ENCODE measurements at regions not wholly inside any gene's neighbourhood (a gene's known extent, or its start where the extent isn't known, plus 50 kb on each side); places are given as distances from the start of the nearest gene placed in this dataset.

- H3K4me1 ChIP-seq: no peaks in the 10 kb centered on the region
- intact Hi-C loops (cut with DNase I): no loop called here
- H3K36me3 ChIP-seq: no peaks in the 10 kb centered on the region
- no peak overlapping the region for H3K27ac ChIP-seq
- no peaks in the 10 kb centered on the region for H3K27me3 ChIP-seq
- WGBS, 2 donors: 75 to 82% methylated on average over 5 of the region's 5 CpGs
- TF ChIP-seq, protein P1, sequence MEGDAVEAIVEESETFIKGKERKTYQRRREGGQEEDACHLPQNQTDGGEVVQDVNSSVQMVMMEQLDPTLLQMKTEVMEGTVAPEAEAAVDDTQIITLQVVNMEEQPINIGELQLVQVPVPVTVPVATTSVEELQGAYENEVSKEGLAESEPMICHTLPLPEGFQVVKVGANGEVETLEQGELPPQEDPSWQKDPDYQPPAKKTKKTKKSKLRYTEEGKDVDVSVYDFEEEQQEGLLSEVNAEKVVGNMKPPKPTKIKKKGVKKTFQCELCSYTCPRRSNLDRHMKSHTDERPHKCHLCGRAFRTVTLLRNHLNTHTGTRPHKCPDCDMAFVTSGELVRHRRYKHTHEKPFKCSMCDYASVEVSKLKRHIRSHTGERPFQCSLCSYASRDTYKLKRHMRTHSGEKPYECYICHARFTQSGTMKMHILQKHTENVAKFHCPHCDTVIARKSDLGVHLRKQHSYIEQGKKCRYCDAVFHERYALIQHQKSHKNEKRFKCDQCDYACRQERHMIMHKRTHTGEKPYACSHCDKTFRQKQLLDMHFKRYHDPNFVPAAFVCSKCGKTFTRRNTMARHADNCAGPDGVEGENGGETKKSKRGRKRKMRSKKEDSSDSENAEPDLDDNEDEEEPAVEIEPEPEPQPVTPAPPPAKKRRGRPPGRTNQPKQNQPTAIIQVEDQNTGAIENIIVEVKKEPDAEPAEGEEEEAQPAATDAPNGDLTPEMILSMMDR (IDR thresholded peaks at IDR 0.05): no peak
- TF ChIP-seq POLR2A (IDR thresholded peaks at IDR 0.05): no peak
- no peak for DNase-seq
- H3K4me3 ChIP-seq: no peak overlapping the region
- H3K9me3 ChIP-seq: no peaks in the 10 kb centered on the region
Measured at GRCh38 chr4:27128443-27128842, 267.8 kb downstream of the STIM2 start.

- intact Hi-C loops (cut with DNase I): no loop called here
- WGBS, 2 donors: 32 to 44% methylated on average over 7 of the region's 7 CpGs
- peaks cover 0 to 4% (median 0%) of the 10 kb centered on the region in 3 donors for H3K9me3 ChIP-seq
Measured at GRCh38 chr4:27129871-27130366, 269.3 kb downstream of the STIM2 start.

DNA sequence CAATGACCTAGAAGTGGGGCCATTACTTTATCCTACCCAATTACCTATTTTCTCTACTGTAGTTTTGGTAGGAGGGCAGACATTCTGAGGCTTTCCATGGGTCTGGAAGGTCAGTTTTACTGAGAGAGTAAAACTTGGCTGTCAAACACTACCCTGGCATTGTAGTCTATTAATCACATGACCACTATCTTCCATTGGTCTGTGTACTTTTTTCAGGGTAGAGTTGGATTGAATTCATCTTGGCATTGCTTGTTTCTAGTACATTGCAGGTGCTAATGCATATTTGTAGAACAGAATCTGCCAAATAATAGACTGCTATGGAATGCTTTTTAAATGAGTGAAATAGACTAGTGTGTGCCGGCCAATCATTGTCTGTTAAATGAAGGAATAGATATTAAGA, 271.9 kb downstream of the STIM2 start:
- Histone ChIP-seq H3K4me1 (no peaks in the 10 kb centered on the region), H3K9me3 (peaks cover 0 to 4% (median 0%) of the 10 kb centered on the region in 3 donors), H3K36me3 (no peaks in the 10 kb centered on the region), H3K27me3 (no peaks in the 10 kb centered on the region), H3K4me3 (no peak overlapping the region), H3K27ac (no peak overlapping the region)
- TF ChIP-seq POLR2A (IDR thresholded peaks at IDR 0.05): no peak
- TF ChIP-seq, protein P1 (IDR thresholded peaks at IDR 0.05): no peak
- WGBS, 2 donors: 58 to 89% methylated on average over 1 of the region's 1 CpG
- intact Hi-C loops (cut with DNase I): no loop called here
- no peak for DNase-seq

More at GRCh38 chr4:27129871-27130366, 269.3 kb downstream of the STIM2 start:
- Histone ChIP-seq H3K36me3 (no peaks in the 10 kb centered on the region), H3K4me3 (no peak overlapping the region), H3K4me1 (no peaks in the 10 kb centered on the region), H3K27me3 (no peaks in the 10 kb centered on the region), H3K27ac (no peak overlapping the region)
- DNase-seq: no peak
- no peak for TF ChIP-seq POLR2A (IDR thresholded peaks at IDR 0.05)
- TF ChIP-seq, protein P1 (IDR thresholded peaks at IDR 0.05): no peak

GRCh38 chr4:27140486-27140885, 279.8 kb downstream of the STIM2 start:
- 21 to 45% methylated on average over 4 of the region's 4 CpGs for WGBS, 2 donors
- TF ChIP-seq, protein P1 (IDR thresholded peaks at IDR 0.05): no peak
- TF ChIP-seq POLR2A (IDR thresholded peaks at IDR 0.05): no peak
- no peaks in the 10 kb centered on the region for H3K27me3 ChIP-seq
- peaks cover 0 to 3% (median 0%) of the 10 kb centered on the region in 3 donors for H3K9me3 ChIP-seq
- H3K27ac ChIP-seq: no peak overlapping the region
- H3K36me3 ChIP-seq: no peaks in the 10 kb centered on the region
- no peak overlapping the region for H3K4me3 ChIP-seq
- no peak for DNase-seq
- no peaks in the 10 kb centered on the region for H3K4me1 ChIP-seq
- intact Hi-C loops (cut with DNase I): no loop called here

GRCh38 chr4:27141530-27141929, 280.9 kb downstream of the STIM2 start:
- H3K27me3 ChIP-seq: no peaks in the 10 kb centered on the region
- 57 to 79% methylated on average over 4 to 6 of the region's 6 CpGs for WGBS, 2 donors
- no peaks in the 10 kb centered on the region for H3K36me3 ChIP-seq
- intact Hi-C loops (cut with DNase I): no loop called here
- DNase-seq: no peak
- peaks cover 0 to 3% (median 0%) of the 10 kb centered on the region in 3 donors for H3K9me3 ChIP-seq
- H3K27ac ChIP-seq: no peak overlapping the region
- H3K4me1 ChIP-seq: no peaks in the 10 kb centered on the region
- no peak overlapping the region for H3K4me3 ChIP-seq
- no peak for TF ChIP-seq POLR2A (IDR thresholded peaks at IDR 0.05)
- TF ChIP-seq, protein P1 (IDR thresholded peaks at IDR 0.05): no peak
